ENCODE measurements at regions not wholly inside any gene's neighbourhood (a gene's known extent, or its start where the extent isn't known, plus 50 kb on each side); places are given as distances from the start of the nearest gene placed in this dataset.

- no peak for TF ChIP-seq EP300 (IDR thresholded peaks at IDR 0.05)
- TF ChIP-seq POLR2A (IDR thresholded peaks at IDR 0.05): no peak
- TF ChIP-seq POLR2AphosphoS5 (IDR thresholded peaks at IDR 0.05): no peak
- TF ChIP-seq CTCF (IDR thresholded peaks at IDR 0.05): no peak
- WGBS, 2 donors: 49 to 70% methylated on average over 1 of the region's 1 CpG
- no peak overlapping the region for H3K27ac ChIP-seq
- intact Hi-C loops (cut with DNase I): no loop called here
- no peaks in the 10 kb centered on the region for H3K36me3 ChIP-seq
- H3K27me3 ChIP-seq: no peaks in the 10 kb centered on the region
- no peak overlapping the region for H3K4me3 ChIP-seq
- H3K4me1 ChIP-seq: peaks cover 0 to 23% (median 8%) of the 10 kb centered on the region in 4 donors
- no peaks in the 10 kb centered on the region for H3K9me3 ChIP-seq
- DNase-seq: no peak
Measured at GRCh38 chr5:110854200-110854599, 115.4 kb downstream of the SLC25A46 start.

- DNase-seq: no peak
- 77% methylated on average over 1 of the region's 1 CpG for WGBS, 2 donors
- H3K9me3 ChIP-seq: no peaks in the 10 kb centered on the region
- H3K4me3 ChIP-seq: no peak overlapping the region
- no peaks in the 10 kb centered on the region for H3K27me3 ChIP-seq
- no peak overlapping the region for H3K27ac ChIP-seq
- TF ChIP-seq POLR2A (IDR thresholded peaks at IDR 0.05) (no peak), EP300 (IDR thresholded peaks at IDR 0.05) (no peak)
- no peaks in the 10 kb centered on the region for H3K36me3 ChIP-seq
- H3K4me1 ChIP-seq: peaks cover 0 to 23% (median 8%) of the 10 kb centered on the region in 4 donors
- intact Hi-C loops (cut with DNase I): no loop called here
Measured at GRCh38 chr5:110855961-110856360, 117.2 kb downstream of the SLC25A46 start.

GRCh38 chr5:110865400-110866094 is 126.7 kb downstream of the SLC25A46 start:
- Histone ChIP-seq H3K27ac (no peak overlapping the region), H3K4me3 (no peak overlapping the region), H3K4me1 (no peaks in the 10 kb centered on the region), H3K27me3 (no peaks in the 10 kb centered on the region), H3K9me3 (no peaks in the 10 kb centered on the region), H3K36me3 (no peaks in the 10 kb centered on the region)
- intact Hi-C loops (cut with DNase I): no loop called here
- WGBS, 2 donors: 67 to 73% methylated on average over 4 of the region's 4 CpGs
- TF ChIP-seq CTCF (IDR thresholded peaks at IDR 0.05) (no peak), POLR2AphosphoS5 (IDR thresholded peaks at IDR 0.05) (no peak), EP300 (IDR thresholded peaks at IDR 0.05) (no peak), POLR2A (IDR thresholded peaks at IDR 0.05) (no peak)
- DNase-seq: no peak

GRCh38 chr5:110869927-110870326 is 131.1 kb downstream of the SLC25A46 start:
- Histone ChIP-seq H3K36me3 (no peaks in the 10 kb centered on the region), H3K27ac (no peak overlapping the region), H3K4me1 (no peaks in the 10 kb centered on the region), H3K9me3 (no peaks in the 10 kb centered on the region), H3K27me3 (no peaks in the 10 kb centered on the region), H3K4me3 (no peak overlapping the region)
- WGBS, 2 donors: 72 to 80% methylated on average over 4 of the region's 4 CpGs
- intact Hi-C loops (cut with DNase I): no loop called here
- TF ChIP-seq POLR2AphosphoS5 (IDR thresholded peaks at IDR 0.05) (no peak), EP300 (IDR thresholded peaks at IDR 0.05) (no peak), CTCF (IDR thresholded peaks at IDR 0.05) (no peak), POLR2A (IDR thresholded peaks at IDR 0.05) (no peak)
- DNase-seq: no peak

- Histone ChIP-seq H3K4me1 (no peaks in the 10 kb centered on the region), H3K4me3 (no peak overlapping the region), H3K9me3 (peaks cover 0 to under 1% (median 0%) of the 10 kb centered on the region in 4 donors), H3K27me3 (no peaks in the 10 kb centered on the region), H3K27ac (no peak overlapping the region), H3K36me3 (no peaks in the 10 kb centered on the region)
- no peak for DNase-seq
- WGBS, 2 donors: 96 to 97% methylated on average over 15 of the region's 15 CpGs
- intact Hi-C loops (cut with DNase I): no loop called here
- no peak for TF ChIP-seq EP300 (IDR thresholded peaks at IDR 0.05)
- no peak for TF ChIP-seq POLR2AphosphoS5 (IDR thresholded peaks at IDR 0.05)
- TF ChIP-seq POLR2A (IDR thresholded peaks at IDR 0.05): no peak
- no peak for TF ChIP-seq CTCF (IDR thresholded peaks at IDR 0.05)
Measured at GRCh38 chr5:110872200-110872599, 133.4 kb downstream of the SLC25A46 start.
